GM12878 (cell line): ENCODE measurements at regions not wholly inside any gene's neighbourhood (a gene's known extent, or its start where the extent isn't known, plus 50 kb on each side); places are given as distances from the start of the nearest gene placed in this dataset.

Source experiments
- ATAC-seq: fragments of 200-7000 bp; cut with Tn5 transposase; 3 replicates; pipeline ENCODE4 v1.9.1; 2020; ENCODE audit warnings: mild to moderate bottlenecking, moderate library complexity
- BruUV-seq: library from RNA; stranded (reverse); fragments of 400-500 nt; replicated peaks from 2 replicates; lab custom pipeline; 2021; lab: Mats Ljungman, UMichigan
- CTCF ChIA-PET: fragments of 300-600 bp; sonication (Branson Sonifier 250); formaldehyde crosslinking; extraction: SDS; loops from one replicate; lab custom pipeline; 2021; ENCODE audit warnings: inconsistent platforms; lab: Yijun Ruan, JAX
- POLR2A ChIA-PET: fragments of 350-600 bp; formaldehyde crosslinking; extraction: SDS; loops from one replicate; lab custom pipeline; 2021; ENCODE audit warnings: inconsistent platforms; lab: Charles Lee
- RAD21 ChIA-PET: fragments of 300-600 bp; sonication (Branson Sonifier 250); formaldehyde crosslinking; loops from one replicate; lab custom pipeline; 2023; ENCODE audit warnings: antibody characterized with exemption; ENCODE audit not compliant: unreplicated experiment; lab: Charles Lee
- SMC1A ChIA-PET: fragments of 300-600 bp; sonication (Branson Sonifier 250); formaldehyde crosslinking; loops from one replicate; lab custom pipeline; 2023; ENCODE audit not compliant: unreplicated experiment, uncharacterized antibody; lab: Charles Lee
- DNase-seq: peaks from one replicate; pipeline ENCODE4 v3.0.0-alpha.2; 2011; ENCODE audit warnings: low read depth, low spot score
- FAIRE-seq: peaks from 3 replicates; lab custom pipeline; 2011; peaks lifted over from hg19 to GRCh38; lab: Jason Lieb, UNC
- H2AFZ ChIP-seq: 2 replicates; pipeline ENCODE4 v1.6.0; 2011; ENCODE audit warnings: low read depth, low read length, control low read depth; ENCODE audit not compliant: control insufficient read depth
- H3K27ac ChIP-seq: 2 replicates; pipeline ENCODE4 v1.5.1; 2011; ENCODE audit warnings: control low read depth; ENCODE audit not compliant: control insufficient read depth, insufficient read depth
- H3K27me3 ChIP-seq, 2 experiments: replicated peaks in 1 of 2; 2 replicates each; pipeline versions ENCODE4 v1.6.0 to v1.6.1; 2011; ENCODE audit warnings: low read length in 1 of 2; ENCODE audit not compliant: control insufficient read depth in 2 of 2, insufficient read depth in 2 of 2
- H3K36me3 ChIP-seq, 2 experiments: 2 replicates each; pipeline ENCODE4 v1.5.1; 2011; ENCODE audit warnings: low read length in 1 of 2; ENCODE audit not compliant: control insufficient read depth in 2 of 2, insufficient read depth in 2 of 2
- H3K4me1 ChIP-seq: 2 replicates; pipeline ENCODE4 v1.6.1; 2011; ENCODE audit warnings: mild to moderate bottlenecking, low read length, moderate library complexity, mixed read lengths; ENCODE audit not compliant: control insufficient read depth, insufficient read depth
- H3K4me2 ChIP-seq: 2 replicates; pipeline ENCODE4 v1.6.0; 2011; ENCODE audit warnings: control low read depth; ENCODE audit not compliant: control insufficient read depth, insufficient read depth
- H3K4me3 ChIP-seq: fragments of 200-600 bp; sonication (generic); 2 replicates; pipeline ENCODE4 v1.5.1; 2016
- H3K79me2 ChIP-seq: 2 replicates; pipeline ENCODE4 v1.6.0; 2011; ENCODE audit warnings: low read length; ENCODE audit not compliant: control insufficient read depth, insufficient read depth
- H3K9ac ChIP-seq: 2 replicates; pipeline ENCODE4 v1.8.0; 2011; ENCODE audit warnings: low read length, control low read depth, mixed read lengths; ENCODE audit not compliant: control insufficient read depth, insufficient read depth
- H3K9me3 ChIP-seq: replicated peaks from 3 replicates; pipeline ENCODE4 v1.5.1; 2011; ENCODE audit warnings: mild to moderate bottlenecking, low read length; ENCODE audit not compliant: control insufficient read depth, insufficient read depth
- H4K20me1 ChIP-seq: 2 replicates; pipeline ENCODE4 v1.6.0; 2011; ENCODE audit not compliant: control insufficient read depth, insufficient read depth
- CEBPB ChIP-seq, 2 experiments: fragments of 150-350 bp in 1 of 2; IDR thresholded peaks; 2 replicates each; pipeline ENCODE4 v1.6.1; 2012 to 2014; ENCODE audit warnings: low read depth in 2 of 2, low read length in 2 of 2, borderline replicate concordance in 1 of 2, inconsistent platforms in 1 of 2
- CHD1 ChIP-seq: IDR thresholded peaks from 2 replicates; pipeline ENCODE4 v1.6.1; 2012; ENCODE audit warnings: low read depth, low read length, improper control_type of control experiment
- CREB1 ChIP-seq: IDR thresholded peaks from 2 replicates; pipeline ENCODE4 v1.6.1; 2012; ENCODE audit warnings: low read depth, mild to moderate bottlenecking, inconsistent platforms
- E4F1 ChIP-seq: fragments of 450-650 bp; IDR thresholded peaks from 2 replicates; pipeline ENCODE4 v1.6.1; 2018; ENCODE audit warnings: borderline replicate concordance, mild to moderate bottlenecking; ENCODE audit not compliant: partially characterized antibody
- ESRRA ChIP-seq: IDR thresholded peaks from 2 replicates; pipeline ENCODE4 v1.6.1; 2012; ENCODE audit warnings: mild to moderate bottlenecking, low read length, improper control_type of control experiment
- EZH2 ChIP-seq: IDR thresholded peaks from 2 replicates; pipeline ENCODE4 v1.6.1; 2012; ENCODE audit warnings: low read depth, mild to moderate bottlenecking, control low read depth, inconsistent platforms, low read length, borderline replicate concordance; ENCODE audit not compliant: control insufficient read depth
- HDAC2 ChIP-seq: fragments of 200-600 bp; sonication (generic); IDR thresholded peaks from 2 replicates; pipeline ENCODE4 v1.6.1; 2017
- HDAC6 ChIP-seq: fragments of 200-600 bp; sonication (generic); IDR thresholded peaks from one replicate; pipeline ENCODE4 v1.8.0; 2017; ENCODE audit warnings: antibody characterized with exemption; ENCODE audit not compliant: unreplicated experiment
- MTA2 ChIP-seq: fragments of 450-650 bp; IDR thresholded peaks from 2 replicates; pipeline ENCODE4 v1.6.1; 2016; ENCODE audit warnings: low read depth, mild to moderate bottlenecking, moderate library complexity
- POLR2A ChIP-seq: IDR thresholded peaks from 2 replicates; pipeline ENCODE4 v1.6.1; 2011; ENCODE audit warnings: low read depth, mild to moderate bottlenecking, low read length
- RAD21 ChIP-seq: IDR thresholded peaks from 2 replicates; pipeline ENCODE4 v1.6.1; 2011; ENCODE audit warnings: mild to moderate bottlenecking, low read depth, low read length, moderate library complexity; ENCODE audit not compliant: insufficient read depth
- SMAD5 ChIP-seq: IDR thresholded peaks from 2 replicates; pipeline ENCODE4 v1.6.1; 2016; ENCODE audit warnings: antibody characterized with exemption, low read depth
- STAT3 ChIP-seq: IDR thresholded peaks from 2 replicates; pipeline ENCODE4 v1.6.1; 2011; ENCODE audit warnings: low read depth, low read length, improper control_type of control experiment
- ZNF217 ChIP-seq: fragments of 450-650 bp; IDR thresholded peaks from 2 replicates; pipeline ENCODE4 v1.6.1; 2017; ENCODE audit warnings: antibody characterized with exemption, mild to moderate bottlenecking
- WGBS: methylation state at CpG from one replicate; pipeline ENCODE4 v1.1.6; 2016; ENCODE audit warnings: low lambda C conversion rate; ENCODE audit not compliant: insufficient replicate concordance, insufficient coverage; ENCODE audit errors: missing lambda C conversion rate; 5-methylcytosine and 5-hydroxymethylcytosine counted together
- in situ Hi-C: fragments of 300-500 bp; cut with MboI; formaldehyde crosslinking; loops from 9 replicates; pipeline ENCODE4 v1.14.3; 2018; ENCODE audit warnings: mixed read lengths
- intact Hi-C: fragments of 100-400 bp; cut with micrococcal nuclease; formaldehyde crosslinking; loops from one replicate; pipeline ENCODE4 v1.14.2; 2022; ENCODE audit not compliant: unreplicated experiment

GRCh38 chr9:75593920-75594319, 296.6 kb upstream of the PCSK5 start:
- Histone ChIP-seq H3K27me3 (no peaks in the 10 kb centered on the region), H3K27ac (no peak overlapping the region), H3K9ac (no peak overlapping the region), H3K9me3 (no peaks in the 10 kb centered on the region), H3K79me2 (no peaks in the 10 kb centered on the region), H2AFZ (no peak overlapping the region)
- CTCF ChIA-PET = no interaction called here
- DNase-seq = no peak
- no peak for FAIRE-seq
- POLR2A ChIA-PET = no interaction called here
- SMC1A ChIA-PET = interaction anchor here (1.5 kb wide), 1 partner anchor 10 kb away, joined by 4 read pairs; no protein-coding TSS in a partner anchor
- in situ Hi-C loops = no loop called here
- intact Hi-C loops = loop anchor here (5.0 kb wide), 1 partner anchor 327 kb away; no protein-coding TSS in a partner anchor
- no peak for ATAC-seq
- BruUV-seq = no TSS peak
- RAD21 ChIA-PET = no interaction called here
- TF ChIP-seq CEBPB (IDR thresholded peaks at IDR 0.05; ENCODE audit: borderline replicate concordance in 1 of 2, low read depth in 2 of 2, low read length in 2 of 2) = no peak
- no peak for TF ChIP-seq ZNF217
- TF ChIP-seq EZH2 = no peak
- no peak for TF ChIP-seq POLR2A
- no peak for TF ChIP-seq ESRRA
- TF ChIP-seq MTA2 = no peak
- TF ChIP-seq CREB1 = no peak
- TF ChIP-seq HDAC2 = no peak
- TF ChIP-seq CHD1 = no peak
- no peak for TF ChIP-seq RAD21
- no peak for TF ChIP-seq STAT3
- TF ChIP-seq, all 136 proteins: peak for 0
- Histone ChIP-seq H3K4me2 (no peak overlapping the region), H4K20me1 (no peaks in the 10 kb centered on the region), H3K36me3 (no peaks in the 10 kb centered on the region), H3K4me3 (no peak overlapping the region), H3K4me1 (no peaks in the 10 kb centered on the region)

- no peaks in the 10 kb centered on the region for H3K27me3 ChIP-seq
- ChIA-PET SMC1A (no interaction called here), POLR2A (no interaction called here), RAD21 (no interaction called here), CTCF (no interaction called here)
- no peaks in the 10 kb centered on the region for H4K20me1 ChIP-seq
- no TSS peak for BruUV-seq
- no peak for ATAC-seq
- in situ Hi-C loops (no loop called here), intact Hi-C loops (no loop called here)
- H3K4me2 ChIP-seq = no peak overlapping the region
- H3K4me3 ChIP-seq = no peak overlapping the region
- WGBS = 0% methylated on average over 1 of the region's 1 CpG
- H2AFZ ChIP-seq = no peak overlapping the region
- no peak for FAIRE-seq
- TF ChIP-seq SMAD5 (no peak), E4F1 (no peak), HDAC6 (no peak)
- H3K79me2 ChIP-seq = no peaks in the 10 kb centered on the region
- DNase-seq = no peak
- H3K36me3 ChIP-seq = no peaks in the 10 kb centered on the region
- no peak overlapping the region for H3K9ac ChIP-seq
- H3K4me1 ChIP-seq = no peaks in the 10 kb centered on the region
- no peaks in the 10 kb centered on the region for H3K9me3 ChIP-seq
- H3K27ac ChIP-seq = no peak overlapping the region
Observed at GRCh38 chr9:75599126-75599525, 291.3 kb upstream of the PCSK5 start.
